Activated CD4-positive, alpha-beta T cell treated with anti-CD3 and anti-CD28 coated beads for 4 hours (primary cell): ENCODE measurements at regions not wholly inside any gene's neighbourhood (a gene's known extent, or its start where the extent isn't known, plus 50 kb on each side); places are given as distances from the start of the nearest gene placed in this dataset.

ENCODE experiments used
- DNase-seq, 2 donors: peaks; one replicate each; pipeline ENCODE4 v3.0.0-alpha.2; 2020

DNA sequence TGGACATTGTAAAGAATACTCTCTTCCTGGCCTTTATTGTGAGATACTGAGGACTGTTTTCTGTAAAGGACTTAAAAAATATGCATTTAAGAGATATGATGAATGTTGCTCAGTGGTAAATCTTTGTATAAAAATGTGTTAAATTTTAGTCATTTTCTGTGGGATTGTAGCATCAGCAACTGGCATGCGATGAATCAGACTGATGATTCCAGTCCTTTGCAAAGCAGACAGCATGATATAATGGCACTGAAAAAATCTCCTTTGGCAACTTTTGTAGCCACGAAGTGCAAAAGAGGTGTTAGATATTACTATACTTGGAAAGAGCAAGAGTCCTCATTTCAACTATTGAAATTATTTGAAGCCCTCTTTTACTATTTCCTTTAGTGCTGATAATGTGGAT is 678.7 kb downstream of the PLCL1 start:
- DNase-seq = no peak

DNA sequence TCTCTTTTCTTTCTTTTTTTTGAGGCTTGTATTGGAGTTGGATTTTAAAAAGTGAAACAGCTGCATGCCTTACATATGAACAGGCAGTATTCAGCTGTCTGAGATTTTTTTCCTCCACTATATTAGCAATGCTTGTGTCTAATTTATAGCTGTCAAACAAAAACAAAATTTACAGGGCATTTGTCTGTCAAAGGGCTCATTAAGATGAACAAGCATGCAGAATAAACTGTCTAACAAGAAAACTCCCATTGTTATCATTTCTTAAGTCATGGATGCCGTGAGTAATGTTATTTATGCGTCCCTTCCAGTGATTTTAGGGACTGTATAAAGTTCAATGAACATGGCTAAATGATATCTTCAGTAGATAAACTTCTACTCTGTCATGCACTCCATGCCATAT is 674.7 kb downstream of the PLCL1 start:
- no peak for DNase-seq

DNA sequence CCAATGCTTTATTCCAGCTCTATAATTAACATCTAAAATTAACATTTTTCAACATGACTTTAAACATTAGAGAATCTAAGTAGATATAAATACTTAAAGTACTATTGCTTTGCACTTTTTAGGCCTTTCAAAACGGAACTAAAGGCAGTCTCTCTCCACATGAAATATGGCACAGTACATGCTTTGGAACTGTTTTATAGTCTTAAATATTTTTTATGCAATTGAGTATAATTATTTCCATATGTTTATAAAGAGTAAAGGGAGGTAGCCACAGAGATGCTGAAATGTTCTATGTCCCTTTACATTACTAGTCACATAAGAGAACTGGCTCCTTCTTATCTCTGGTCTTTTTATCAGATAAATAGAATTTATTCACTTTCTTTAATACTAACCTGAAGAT is 674.0 kb downstream of the PLCL1 start:
- no peak for DNase-seq

DNA sequence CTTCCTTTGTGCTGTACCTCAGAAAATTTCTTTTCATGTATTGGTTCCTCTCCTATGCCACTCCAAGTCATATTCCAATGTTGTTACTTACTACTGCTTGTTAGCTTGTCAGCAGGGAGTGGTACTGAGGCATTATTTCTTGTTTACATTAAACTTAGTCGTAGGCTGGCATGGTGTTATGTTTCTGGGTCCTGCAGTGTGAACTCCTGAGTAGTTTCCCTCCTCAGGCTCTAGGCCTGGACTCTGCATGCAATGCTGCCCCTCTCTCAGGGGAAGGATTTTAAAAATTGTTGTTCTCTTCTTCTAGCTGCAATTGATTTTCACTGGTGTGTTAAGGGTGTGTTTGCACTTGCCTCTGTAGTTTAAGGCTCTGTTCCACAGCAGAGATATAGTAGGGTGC is 671.6 kb downstream of the PLCL1 start:
- DNase-seq = no peak

DNA sequence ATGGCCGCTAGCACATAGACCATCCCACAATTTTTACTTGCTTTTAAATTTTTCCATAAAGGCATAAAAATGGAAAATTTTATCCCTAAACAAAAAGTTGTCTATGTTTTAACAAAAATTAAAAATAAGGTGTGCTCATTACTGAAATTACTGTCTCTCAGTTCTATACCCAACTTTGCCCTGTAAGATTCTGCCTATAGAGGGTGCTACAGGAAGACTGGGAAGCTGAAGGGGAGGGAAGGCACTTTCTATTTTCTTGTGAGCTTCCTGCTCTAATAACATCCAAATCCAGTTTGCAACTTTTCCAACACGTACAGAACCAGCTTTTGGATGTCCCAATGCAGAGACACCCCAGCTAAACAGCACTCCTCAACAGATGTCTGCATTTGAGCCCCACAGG is 666.9 kb downstream of the PLCL1 start:
- DNase-seq = no peak

DNA sequence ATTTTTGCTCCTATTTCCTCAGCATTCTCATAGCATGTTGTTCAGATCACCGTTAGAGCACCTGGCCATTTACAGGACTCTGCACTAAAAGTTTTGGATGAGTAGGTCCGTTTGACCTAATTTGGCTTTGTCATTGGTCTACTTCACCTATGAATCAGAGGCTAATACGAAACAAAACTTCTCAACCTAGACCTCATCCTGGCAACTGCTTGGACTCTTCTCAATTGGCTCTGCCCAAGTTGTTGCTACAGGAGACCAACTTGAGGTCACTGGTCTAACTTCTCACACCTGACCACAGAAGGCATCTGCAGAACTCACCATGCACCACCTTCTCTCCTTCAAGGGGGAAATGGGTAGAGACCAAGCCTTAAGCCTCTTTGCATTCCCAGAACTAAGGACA is 663.7 kb downstream of the PLCL1 start:
- DNase-seq = no peak

DNA sequence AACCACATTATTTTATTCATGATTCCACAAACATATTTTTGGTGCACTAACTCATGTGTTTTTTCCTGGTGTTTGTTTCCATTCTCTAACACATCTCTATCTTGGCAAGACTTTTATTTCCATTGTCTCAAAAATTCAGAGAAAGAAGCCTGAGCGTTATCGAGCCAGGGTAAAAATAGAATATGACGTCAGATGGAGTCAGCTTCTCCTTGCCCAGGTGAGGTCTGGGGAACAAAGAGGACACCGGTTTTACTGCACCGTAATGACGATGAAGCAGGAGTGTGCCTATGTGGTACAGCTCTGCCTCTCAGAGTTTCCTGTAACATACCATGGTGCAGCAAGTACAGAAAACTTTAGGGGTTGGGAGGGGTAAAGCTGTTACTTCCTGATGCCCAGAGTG is 661.6 kb downstream of the PLCL1 start:
- DNase-seq = no peak

DNA sequence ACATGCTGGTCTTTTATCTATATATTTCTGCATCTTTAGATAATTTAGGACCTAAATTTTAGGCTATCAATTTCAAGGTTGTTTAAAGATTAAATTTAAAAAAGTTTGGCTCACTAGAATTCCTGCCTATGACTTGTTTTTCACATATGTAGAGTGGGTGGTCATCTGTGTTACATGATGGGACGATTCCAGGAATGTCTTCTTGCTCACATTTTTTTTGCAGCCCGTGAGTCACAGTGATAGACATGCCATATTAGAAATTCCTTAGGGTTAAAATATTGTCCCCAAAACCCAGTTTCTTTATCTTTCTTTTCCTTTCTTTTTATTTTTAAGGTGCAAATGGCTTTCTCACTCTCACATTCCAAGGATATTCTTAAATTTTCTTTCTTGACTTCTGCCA is 652.0 kb downstream of the PLCL1 start:
- no peak for DNase-seq

DNA sequence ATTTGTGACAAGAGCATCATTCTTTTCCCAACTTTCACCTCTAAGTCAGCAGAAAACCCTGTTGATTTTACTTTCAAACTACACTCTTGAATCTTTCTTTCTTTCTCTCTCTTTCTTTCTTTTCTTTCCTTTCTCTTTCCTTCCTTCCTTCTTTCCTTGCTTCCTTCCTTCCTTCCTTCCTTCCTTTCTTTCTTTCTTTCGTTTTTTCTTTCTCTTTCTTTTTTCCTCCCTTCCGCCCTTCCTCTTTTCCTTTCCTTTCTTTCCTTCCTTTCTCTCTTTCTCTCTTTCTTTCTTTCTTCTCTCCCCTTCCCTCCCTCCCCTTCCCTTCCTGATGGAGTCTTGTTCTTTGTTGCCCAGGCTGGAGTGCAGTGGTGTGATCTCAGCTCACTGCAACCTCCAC is 649.5 kb downstream of the PLCL1 start:
- no peak for DNase-seq

DNA sequence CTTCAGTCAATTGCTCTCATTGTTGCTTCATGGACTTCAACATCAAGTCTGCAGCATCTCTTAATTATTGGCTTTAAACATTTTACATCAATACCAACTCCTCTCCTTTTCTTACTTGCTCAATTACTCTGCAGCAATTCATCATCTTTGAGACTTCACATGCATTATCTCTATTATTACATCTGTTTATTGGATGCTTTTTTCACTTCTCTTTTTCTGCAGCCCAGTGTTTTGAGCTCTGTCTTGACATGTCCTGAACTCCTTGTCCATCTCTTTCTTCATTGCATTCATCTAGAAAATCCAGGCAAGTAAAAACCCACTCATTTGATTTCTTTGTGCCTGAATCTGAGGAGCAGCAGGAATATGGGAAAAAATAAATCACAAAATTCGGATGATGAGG is 647.9 kb downstream of the PLCL1 start:
- DNase-seq = no peak

DNA sequence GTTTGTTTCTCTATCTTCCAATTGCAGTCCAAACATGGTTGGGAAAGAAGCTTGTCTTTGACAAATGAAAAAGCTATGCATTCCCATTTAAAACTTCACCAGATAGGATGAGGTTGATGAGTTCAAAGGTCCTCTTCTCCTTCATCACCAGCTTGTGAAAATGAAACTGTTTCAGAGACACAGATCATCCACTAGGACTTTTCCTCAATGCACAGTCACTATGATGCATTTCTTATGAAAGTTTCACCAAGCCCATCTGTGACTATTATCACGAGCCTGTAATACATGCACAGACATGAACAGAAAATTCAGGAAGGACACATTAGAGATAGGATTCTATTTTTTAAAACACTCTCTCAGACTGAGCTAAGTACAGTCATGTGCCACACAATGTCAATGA is 644.4 kb downstream of the PLCL1 start:
- no peak for DNase-seq

DNA sequence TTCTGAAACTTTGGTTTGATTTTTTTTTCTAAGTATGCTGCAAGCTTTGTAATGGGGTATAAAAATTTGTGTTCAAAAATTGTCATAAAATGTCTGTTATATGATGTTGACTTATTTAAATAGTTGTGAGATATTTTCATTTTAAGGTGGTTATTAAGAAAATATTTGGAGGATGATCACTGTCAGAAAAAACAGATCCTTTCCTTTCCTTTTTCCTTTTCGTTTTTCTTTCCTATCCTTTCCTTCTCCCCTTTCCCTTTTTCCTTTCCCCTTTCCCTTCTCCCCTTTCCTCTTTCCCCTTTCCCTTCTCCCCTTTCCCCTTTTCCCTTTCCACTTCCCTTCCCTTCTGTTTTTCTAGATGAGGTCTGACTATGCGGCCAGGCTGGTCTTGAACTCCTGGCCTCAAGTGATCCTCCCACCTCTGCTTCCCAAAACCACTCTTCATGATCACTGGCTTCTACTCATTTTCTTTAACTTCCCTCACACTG is 640.5 kb downstream of the PLCL1 start:
- DNase-seq = no peak

DNA sequence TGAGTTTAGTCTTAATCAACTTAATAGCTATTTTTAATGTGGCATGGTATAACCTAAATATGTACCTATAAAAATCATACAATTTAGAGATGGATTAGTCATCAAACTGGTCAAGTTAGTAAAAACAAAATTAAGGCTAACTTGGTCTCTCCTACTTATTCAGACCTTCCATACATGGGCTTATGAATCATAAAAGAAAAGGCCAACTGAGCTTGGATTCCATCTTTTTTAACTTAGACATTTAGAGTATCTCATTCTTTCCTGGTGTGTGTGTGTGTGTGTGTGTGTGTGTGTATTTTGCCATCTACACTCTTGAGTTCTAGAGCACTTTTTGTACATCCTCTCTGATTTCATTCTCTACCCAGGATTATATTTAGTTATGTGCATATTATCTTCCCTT is 637.5 kb downstream of the PLCL1 start:
- DNase-seq = no peak

DNA sequence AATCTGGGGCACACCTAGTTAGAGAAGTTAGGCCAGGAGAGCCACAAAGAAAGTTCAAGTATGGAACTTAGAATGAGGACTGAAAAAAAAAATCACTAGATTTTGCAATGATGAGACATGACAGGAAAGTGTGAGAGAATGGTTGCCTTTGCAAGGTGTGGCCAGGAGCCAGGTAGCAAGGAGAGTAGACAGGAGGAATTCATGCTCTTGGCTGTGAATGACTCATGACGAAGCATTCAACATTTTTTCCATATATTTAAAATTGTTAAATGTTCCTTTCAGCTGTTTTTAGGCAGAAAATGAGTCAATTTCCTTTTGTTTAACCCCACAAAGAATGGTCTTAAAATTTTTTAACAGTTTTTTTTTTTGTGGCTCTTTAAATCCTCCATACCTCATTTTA is 636.9 kb downstream of the PLCL1 start:
- DNase-seq = no peak

DNA sequence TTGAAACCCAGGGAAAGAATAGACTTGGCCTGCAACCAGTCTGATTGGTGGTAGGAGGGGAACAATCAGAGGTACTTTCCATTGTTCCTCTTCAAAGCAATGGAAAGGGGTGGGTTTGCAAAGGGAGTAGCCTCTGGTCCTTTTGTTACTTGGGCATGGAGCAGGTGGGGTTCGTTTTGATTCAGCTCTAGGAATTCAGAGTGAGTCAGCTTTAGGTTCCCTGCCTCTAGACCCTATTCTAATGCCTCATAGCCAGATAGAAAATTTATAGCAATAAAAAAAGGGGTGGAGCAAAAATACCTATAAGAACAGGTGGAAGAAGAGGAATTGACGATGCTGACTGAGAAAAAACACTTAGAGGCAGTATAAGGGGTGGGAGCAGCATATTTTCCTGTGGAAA is 636.4 kb downstream of the PLCL1 start:
- DNase-seq = no peak

DNA sequence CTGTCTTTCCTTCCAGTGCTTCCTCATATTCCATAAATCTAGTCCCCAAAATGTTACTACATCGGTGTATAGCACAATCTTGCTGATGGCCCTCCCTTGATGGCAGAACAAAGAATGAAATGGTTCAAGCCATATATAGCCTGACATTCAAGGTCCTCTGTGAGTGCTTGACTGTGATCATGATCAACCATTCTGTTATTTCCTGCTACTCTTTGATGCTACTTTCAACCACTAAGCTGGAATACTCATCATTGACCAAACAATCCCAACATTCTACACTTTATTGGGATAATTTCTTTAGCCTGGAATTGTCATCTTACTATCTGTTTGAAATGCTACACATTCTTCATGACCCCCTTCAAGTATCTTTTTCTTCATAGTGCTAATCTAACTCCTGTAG is 633.9 kb downstream of the PLCL1 start:
- DNase-seq = no peak

DNA sequence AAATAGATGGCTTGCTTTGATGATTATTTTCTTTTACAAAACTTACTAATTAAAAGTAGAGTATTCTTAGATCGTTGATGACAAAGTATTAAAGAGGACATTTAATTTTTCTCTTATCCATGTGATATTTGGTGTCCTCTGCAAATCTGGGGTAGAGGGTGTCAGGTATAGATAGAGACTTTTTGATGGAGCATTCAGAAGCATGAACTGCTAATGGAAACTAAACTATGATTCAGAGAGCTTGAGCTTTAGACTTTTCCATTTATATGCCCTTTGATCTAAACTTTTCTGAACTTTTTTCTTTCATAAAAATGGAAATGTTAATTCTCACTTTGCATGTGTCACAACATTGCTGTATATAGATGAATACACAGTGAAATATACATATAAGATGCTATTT is 619.7 kb downstream of the PLCL1 start:
- no peak for DNase-seq

DNA sequence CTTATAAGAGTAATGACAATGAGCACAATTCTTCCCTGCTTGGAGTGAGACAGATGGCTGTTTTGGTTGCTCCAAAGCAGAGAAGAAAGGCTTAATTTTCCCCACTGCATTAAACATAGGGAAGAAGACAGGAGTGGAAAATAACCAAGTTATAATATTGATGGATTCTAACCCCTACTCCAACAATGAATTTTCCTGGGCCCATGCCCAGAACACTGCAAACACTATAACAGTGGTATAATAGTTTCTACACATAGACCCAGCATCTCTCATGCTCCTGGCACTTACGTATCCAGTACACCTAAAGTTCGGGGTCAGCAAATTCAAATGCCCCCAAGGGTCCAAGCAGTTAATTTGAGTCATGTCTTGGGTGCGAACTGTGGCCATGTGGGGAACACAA is 613.4 kb downstream of the PLCL1 start:
- DNase-seq = no peak

DNA sequence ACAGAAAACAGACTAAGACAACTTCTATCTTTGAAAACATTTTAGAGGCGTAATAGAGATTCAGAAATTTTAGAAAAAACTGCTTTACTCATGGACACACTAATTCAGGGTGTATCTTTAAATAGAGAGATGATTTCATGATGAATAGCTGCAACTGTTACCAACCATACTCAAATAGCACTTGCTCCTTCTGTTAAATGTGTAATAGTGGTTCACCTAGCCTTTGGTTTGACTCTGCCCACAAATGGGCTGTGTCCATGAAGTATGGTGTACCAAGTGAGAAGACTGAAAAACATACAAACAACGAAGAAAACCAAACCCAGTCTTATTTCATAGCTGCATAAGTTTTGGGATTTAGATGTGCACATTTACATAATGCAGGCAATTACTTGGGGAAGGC is 610.6 kb downstream of the PLCL1 start:
- DNase-seq = no peak

DNA sequence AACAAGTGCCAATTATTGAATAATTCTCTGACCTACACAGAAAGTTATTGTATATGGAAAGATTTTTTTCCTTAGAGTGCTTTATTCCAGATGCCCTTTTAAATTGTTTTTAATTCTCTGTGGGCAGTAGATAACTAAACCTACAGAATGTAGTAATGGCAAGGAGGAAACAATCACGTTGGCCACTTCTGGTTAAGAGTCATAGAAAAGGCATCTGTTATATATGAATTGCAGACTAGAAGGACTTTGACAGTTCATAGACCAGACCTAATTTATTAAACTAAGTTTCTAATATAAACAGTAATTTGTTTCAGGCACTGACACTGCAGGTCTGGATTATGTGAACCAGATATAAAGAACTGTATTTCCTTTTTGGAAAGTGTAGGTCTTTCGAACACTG is 607.5 kb downstream of the PLCL1 start:
- DNase-seq = no peak

DNA sequence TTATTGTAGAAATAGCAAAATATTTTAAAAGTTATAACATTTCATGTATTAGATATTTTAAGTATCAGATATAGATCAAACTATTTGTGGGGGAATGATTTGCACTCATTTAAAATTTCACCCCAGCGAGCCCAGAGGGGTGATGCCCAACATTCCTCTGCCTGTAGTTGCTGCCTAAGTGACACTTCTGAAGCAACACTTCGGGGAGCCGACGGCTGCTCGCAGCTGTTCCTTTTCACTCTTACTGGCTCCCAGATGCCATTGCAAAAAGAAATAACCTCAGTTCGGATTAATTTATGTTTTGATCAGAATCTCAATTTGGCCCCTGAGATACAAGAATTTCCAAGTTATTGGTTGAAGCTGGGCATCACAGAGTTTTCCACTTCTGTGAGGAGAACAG is 603.8 kb downstream of the PLCL1 start:
- DNase-seq = no peak

DNA sequence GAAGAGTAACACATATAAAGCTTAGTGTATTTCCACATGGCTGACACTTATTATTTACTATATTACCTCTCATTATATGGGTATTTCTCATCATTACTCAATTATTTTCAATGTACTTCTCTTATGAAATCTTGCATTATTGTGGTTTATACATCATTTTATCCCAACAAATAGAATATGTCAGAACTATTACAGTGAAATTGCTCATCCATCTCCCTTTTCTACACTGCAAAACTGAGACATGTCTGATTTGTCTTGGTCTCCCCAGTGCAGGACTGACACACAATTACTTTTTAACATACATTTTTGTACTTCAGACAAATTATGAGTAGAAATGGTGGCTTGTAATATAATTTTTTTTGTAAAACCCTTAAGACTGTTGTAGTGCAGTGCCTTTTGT is 600.9 kb downstream of the PLCL1 start:
- no peak for DNase-seq

DNA sequence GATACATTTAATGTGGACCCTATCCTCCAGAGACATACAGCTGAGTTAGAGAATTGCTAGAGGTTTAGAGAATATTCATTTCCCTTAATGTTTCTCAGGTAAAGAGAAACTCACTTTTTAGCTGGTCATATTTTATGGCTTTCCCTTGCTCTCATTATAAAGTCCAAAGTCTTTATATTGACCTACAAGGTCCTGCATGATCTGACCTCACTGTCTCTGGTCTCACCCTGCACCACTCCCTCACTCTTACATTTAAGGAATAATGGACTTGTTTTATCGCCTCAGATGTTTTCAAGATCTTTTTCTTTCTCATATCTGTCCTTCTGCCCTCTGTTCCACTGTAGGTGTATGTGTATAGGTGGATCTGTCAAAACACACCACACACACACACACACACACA is 597.3 kb downstream of the PLCL1 start:
- no peak for DNase-seq

DNA sequence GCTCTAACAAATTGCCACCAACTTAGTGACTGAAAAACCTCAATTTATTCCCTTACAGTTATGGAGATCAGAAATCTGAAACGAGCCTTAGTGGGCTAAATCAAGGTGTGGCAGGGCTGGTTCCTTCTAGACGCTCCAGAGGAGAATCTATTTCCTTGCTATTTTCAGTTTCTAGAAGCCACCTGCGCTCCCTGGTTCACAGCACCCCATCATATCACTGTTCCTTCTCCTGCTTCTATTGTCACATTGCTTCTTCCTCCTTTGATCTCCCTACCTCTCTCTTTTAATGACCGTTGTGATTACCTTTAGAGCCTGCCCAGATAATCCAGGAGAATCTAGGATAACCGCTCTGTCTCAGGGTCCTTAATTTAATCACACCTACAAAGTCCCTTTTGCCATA is 596.6 kb downstream of the PLCL1 start:
- no peak for DNase-seq

DNA sequence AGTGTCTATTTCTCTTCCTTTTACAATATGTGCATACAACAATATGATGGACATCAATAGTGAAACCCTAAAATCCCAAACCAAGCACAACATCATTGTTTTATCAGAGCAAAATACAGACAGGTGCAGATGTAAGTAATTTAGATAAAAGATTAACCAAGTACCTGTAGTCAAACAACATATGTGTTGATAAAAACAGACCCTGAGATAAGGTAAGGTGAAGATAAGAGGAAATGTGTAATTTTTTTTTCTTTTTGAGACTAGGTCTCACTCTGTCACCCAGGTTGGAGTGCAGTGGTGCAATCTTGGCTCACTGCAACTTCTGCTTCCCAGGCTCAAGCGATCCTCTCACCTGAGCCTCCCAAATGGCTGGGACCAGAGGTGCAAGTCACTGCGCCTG is 589.8 kb downstream of the PLCL1 start:
- no peak for DNase-seq

DNA sequence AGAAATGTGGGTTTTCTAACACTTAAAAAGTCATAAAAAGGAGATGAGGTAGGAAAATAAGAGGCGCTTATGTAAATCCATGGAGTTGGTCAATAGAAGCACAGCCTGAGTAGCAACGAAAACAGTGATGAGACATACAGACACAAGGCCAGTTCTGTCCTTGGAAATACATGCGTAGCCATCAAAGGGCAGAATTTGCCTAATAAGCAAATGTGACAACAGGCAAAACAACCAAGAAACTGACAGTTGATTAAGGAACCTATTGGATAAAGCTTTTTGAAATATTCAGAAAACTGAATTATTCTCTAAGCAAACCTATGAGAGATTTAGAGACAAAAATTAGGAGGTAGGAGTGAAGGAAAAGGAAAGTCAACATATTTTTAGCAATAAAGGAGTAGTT is 586.3 kb downstream of the PLCL1 start:
- DNase-seq = no peak
